HG03439 (cell line): ENCODE measurements at regions not wholly inside any gene's neighbourhood (a gene's known extent, or its start where the extent isn't known, plus 50 kb on each side); places are given as distances from the start of the nearest gene placed in this dataset.

ENCODE experiments used
- ATAC-seq: cut with Tn5 transposase; IDR thresholded peaks from one replicate; pipeline ENCODE4 v1.9.1; 2021; ENCODE audit warnings: mild to moderate bottlenecking, moderate library complexity; ENCODE audit not compliant: unreplicated experiment

GRCh38 chr1:82423174-82423815 lies 622.6 kb downstream of the ADGRL2 start:
- no peak for ATAC-seq

GRCh38 chr1:82421782-82422181 lies 621.0 kb downstream of the ADGRL2 start:
- ATAC-seq: no peak

- ATAC-seq: no peak
These were observed 619.9 kb downstream of the ADGRL2 start for GRCh38 chr1:82420584-82420983.

DNA sequence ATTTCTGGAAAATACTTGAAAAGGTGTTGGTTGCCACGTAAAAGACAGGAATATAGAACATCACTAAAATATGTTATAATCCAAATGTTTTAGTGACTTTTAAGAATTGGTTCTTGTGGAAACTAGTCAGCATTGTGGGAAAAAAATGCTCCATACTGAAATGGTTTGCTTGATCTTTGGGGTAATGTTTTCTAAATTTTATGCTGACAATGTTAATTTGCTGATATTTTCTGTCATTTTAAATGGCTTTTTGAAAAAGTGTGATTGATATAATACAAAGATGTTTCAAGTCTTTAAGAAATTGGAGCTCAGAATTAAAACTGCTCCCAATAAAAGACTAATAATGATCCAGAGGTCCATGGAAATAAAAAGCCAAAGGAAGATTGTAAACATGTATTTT lies 610.9 kb downstream of the ADGRL2 start:
- ATAC-seq: no peak

DNA sequence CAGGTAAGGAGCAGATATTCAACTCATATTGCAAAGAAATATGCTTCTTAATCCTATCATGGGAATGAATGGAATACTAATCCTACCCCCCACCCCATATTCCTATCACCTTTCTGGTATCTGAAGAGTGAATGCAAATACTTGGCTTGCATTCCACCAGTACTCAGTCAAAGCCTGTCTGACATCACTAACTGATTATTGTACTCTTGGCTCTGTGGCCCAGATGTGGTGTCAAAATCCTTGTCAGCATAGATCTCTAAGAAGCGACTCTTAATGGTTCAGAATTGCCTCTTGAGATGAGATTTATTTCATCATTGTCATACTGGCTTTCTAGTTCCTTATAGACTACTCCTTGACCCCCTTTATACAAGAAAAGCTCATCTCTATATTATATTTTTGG lies 604.6 kb downstream of the ADGRL2 start:
- ATAC-seq: no peak

GRCh38 chr1:82401116-82401515 lies 600.4 kb downstream of the ADGRL2 start:
- ATAC-seq: no peak

DNA sequence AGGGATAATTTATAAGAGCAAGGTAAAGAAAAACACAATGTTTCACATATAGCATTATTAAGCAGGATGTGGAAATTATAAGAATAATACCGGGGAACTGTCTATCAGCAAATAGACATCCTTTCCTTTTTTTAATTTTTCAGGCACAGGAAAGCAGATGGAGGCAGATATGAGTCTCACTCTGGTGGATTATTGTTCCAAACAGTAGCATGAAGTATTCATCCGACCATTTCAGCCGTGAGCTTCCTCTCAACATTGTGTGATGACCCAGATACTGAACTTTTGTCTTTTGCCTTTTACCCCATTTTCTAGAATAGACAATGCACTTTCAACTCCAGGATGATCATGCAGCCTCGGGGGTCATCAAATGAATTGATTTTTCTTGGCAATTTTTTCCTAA lies 599.8 kb downstream of the ADGRL2 start:
- no peak for ATAC-seq

DNA sequence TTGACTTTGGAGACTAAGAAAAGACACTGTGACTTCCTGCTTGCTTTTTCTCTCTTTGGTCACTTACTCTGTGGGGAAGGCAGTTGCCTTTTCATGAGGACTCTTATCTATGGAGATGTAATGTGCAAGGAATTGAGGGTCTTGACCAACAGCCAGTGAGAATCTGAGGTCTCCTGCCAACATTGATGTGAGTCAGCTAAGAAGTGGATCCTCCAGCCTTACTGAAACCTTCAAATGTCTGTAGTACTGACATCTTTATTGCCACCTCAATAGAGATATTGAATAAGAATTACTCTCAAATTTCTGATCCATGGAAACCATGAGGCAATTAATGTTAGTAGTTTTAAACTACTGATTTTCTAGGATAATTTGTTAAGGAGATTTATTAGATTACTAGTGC lies 598.4 kb downstream of the ADGRL2 start:
- no peak for ATAC-seq

- no peak for ATAC-seq
These were observed 597.6 kb downstream of the ADGRL2 start for GRCh38 chr1:82398357-82398756.

DNA sequence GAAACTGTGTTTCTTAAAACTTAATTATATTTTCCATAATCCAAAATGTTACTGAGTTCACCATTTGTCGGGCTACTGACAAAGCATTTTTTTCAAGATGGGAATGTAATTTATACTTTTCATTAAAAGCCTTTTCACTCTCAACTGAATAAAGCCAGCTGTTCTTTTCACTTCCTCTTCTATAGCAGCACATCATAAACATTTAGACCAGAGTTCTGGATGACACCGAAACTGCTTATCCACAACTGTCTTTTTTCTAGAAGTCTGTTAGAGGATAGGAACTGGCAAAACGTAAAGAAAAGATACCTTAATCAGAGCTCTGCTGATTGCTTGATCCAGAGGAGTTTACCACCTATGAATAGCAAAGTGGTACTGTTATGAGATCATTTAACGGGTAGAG lies 594.7 kb downstream of the ADGRL2 start:
- ATAC-seq: no peak

- no peak for ATAC-seq
These were observed 592.2 kb downstream of the ADGRL2 start for GRCh38 chr1:82392946-82393345.

DNA sequence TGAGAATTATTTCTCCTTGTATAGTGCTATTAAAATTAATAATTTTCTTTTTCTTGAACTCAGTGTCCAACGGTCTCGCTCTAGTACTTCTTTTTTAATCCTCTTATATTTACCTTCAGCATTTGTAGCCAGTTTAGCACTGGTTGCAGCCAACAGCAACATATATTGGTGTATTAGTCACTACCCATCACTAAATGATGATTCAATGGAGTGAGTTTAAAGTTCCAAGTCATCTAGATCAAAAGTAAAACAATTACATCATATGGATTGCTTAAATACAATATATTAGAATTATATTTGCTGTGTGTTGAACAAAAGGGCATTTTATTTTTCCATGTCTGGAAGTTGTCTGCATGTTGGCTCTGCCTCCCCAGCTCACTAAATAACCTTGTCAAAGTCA lies 591.8 kb downstream of the ADGRL2 start:
- no peak for ATAC-seq

GRCh38 chr1:82391712-82392111 lies 591.0 kb downstream of the ADGRL2 start:
- ATAC-seq: no peak

DNA sequence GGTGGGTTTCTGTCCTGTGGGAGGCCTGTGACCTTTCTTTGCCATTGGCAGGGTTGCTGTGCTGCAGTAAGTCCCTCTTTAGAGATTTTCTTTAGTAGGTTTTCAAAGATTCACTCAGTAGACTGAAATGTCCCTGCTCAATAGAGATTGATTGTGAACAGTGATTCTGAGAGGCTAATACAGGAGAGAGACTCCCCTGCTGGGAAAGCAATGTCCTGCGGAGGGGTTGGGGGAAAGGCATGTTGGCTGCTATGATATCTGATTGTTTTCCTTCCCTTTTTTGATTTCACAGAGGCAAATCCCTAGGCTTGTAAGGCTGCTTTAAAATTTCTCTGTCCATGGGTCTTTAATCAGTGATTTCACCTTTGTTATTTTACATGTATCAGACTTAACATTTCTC lies 589.9 kb downstream of the ADGRL2 start:
- no peak for ATAC-seq

DNA sequence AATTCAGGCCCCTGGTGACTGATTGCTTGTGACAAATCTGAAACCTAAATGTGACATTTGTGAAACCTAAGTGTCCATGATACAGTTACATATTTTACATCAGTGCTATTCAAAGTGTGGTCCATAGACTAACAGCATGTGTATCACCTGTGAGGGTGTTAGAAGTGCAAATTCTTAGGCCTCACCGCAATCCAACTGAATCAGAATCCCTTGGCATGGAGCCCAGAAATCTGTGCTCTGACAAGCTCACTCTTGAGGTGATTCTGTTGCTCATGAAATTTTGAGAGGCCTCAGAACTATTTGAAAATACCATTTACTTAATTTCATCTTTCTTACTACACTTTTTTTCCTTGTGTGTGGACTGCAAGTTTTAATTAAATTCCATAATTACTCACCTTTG lies 587.9 kb downstream of the ADGRL2 start:
- no peak for ATAC-seq

DNA sequence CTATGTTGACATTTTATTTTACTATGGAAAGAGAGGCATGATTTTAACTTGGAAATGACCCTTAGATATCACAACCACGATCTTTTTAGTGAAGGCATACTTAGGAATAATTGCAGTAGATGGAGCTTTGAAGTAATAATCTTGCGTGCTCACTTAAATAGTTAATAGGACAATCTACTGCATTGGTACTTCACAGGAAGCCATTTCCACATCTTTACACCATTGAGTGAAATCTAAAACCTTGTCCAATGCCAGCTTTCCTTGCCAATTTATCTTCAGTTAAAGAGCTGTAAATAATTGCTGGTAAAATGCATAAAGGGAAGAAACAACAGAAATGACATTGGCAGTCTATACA lies 586.3 kb downstream of the ADGRL2 start:
- ATAC-seq: no peak

- no peak for ATAC-seq
These were observed 585.8 kb downstream of the ADGRL2 start for GRCh38 chr1:82386365-82387011.

DNA sequence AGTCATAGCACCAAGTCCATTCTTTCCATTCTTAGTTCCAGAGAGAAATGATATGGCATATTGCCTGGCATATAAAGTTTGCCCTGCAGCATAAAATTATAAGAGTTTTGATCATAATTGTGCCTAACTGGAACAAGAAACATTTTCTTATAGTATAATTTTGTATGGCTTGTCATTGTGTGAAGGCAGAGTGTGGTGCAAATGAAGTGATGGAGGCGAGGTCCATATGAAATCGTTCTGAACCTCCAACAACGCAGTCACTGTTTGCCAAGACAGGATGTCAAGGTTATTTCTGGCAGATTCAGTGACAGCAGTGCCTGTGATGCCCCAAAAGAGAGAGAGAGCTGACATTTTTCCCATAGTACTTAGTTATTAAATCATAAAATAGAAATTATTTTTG lies 584.0 kb downstream of the ADGRL2 start:
- ATAC-seq: no peak

GRCh38 chr1:82377201-82377884 lies 576.6 kb downstream of the ADGRL2 start:
- ATAC-seq: no peak

GRCh38 chr1:82373710-82374109 lies 573.0 kb downstream of the ADGRL2 start:
- ATAC-seq: no peak

DNA sequence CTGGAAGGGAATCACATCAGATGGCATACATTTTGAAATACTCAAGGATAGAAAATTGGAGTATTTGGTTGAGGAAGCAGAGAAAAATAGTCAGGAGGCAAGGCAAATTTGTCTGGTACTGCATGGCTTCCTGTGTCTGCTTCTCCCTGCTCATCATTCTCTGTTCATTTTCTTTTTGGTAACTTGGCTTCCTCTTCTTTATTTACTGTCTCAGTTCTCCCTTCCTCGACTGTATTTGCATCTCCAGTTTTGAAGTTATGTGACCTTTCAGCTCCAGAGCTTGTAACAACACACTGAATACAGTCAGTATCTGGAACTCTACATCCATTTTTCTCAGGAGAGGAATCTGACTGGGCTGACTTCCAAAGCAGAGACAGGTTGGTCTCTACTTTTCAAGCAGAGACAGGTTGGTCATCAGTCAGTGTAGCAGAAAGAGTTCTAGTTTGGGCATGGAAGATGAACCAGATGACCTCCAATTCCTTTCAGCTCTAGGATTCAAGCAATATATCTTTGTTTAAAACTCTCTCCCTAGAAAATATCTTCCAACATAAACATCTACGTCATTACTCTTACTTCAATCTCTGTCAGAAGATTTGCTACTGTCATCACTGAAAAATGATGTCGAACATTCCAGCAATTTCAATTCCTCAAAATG lies 571.2 kb downstream of the ADGRL2 start:
- ATAC-seq: no peak

- ATAC-seq: no peak
These were observed 566.7 kb downstream of the ADGRL2 start for GRCh38 chr1:82367456-82367855.
